GM13977 (cell line): ENCODE measurements at regions not wholly inside any gene's neighbourhood (a gene's known extent, or its start where the extent isn't known, plus 50 kb on each side); places are given as distances from the start of the nearest gene placed in this dataset.

ENCODE experiments used
- DNase-seq: peaks from one replicate; pipeline ENCODE4 v3.0.0; 2012; ENCODE audit warnings: low spot score
- in situ Hi-C: fragments of 300-500 bp; cut with MboI; formaldehyde crosslinking; loops from one replicate; pipeline ENCODE4 v1.12.0; 2022; ENCODE audit warnings: low sequenced_read_pairs, low pct_unique_long_range_greater_than_20kb, mixed read lengths, inconsistent platforms; ENCODE audit not compliant: unreplicated experiment
- TF ChIP-seq, protein P1 (sequence below): IDR thresholded peaks from 2 replicates; pipeline ENCODE4 v1.5.1; 2012; ENCODE audit warnings: mild to moderate bottlenecking, control low read depth; ENCODE audit not compliant: insufficient read depth; ENCODE audit errors: extremely low read depth, missing control alignments

DNA sequence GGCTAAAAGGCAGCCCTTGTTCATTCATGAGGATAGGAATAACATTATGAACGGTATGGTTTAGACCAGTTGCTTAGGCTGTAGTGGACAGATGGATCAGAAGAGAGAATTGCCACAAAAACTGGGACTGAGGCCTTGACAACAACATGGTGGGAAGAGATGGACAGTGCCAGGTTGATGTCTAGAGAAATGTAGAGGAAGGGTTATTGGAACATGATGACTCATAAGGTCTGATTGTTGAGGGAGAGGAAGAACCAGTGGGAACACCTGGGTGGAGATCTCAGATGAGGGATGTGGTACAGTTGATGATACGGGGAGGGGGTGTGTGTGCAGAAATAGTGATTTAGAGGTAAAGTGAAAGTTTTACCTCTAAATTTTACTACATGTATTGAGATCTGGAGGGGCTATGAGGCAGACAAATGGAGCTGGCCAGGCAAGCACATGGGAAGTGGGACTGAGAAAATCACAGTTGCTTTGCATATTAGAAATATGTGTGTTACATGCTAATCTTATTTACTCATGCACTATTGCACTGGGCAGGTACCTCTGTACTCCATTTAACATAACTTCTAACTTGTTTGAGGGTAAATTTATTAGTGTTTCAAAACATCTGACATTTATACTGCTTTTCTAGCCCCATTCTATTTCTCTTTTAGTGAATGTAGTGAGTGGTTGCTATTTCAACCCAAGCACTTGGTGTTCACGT is 65.6 kb downstream of the PLCE1 start:
- DNase-seq = no peak
- TF ChIP-seq, protein P1, sequence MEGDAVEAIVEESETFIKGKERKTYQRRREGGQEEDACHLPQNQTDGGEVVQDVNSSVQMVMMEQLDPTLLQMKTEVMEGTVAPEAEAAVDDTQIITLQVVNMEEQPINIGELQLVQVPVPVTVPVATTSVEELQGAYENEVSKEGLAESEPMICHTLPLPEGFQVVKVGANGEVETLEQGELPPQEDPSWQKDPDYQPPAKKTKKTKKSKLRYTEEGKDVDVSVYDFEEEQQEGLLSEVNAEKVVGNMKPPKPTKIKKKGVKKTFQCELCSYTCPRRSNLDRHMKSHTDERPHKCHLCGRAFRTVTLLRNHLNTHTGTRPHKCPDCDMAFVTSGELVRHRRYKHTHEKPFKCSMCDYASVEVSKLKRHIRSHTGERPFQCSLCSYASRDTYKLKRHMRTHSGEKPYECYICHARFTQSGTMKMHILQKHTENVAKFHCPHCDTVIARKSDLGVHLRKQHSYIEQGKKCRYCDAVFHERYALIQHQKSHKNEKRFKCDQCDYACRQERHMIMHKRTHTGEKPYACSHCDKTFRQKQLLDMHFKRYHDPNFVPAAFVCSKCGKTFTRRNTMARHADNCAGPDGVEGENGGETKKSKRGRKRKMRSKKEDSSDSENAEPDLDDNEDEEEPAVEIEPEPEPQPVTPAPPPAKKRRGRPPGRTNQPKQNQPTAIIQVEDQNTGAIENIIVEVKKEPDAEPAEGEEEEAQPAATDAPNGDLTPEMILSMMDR = no peak
- in situ Hi-C loops = no loop called here

GRCh38 chr10:94061026-94061425 is 67.3 kb downstream of the PLCE1 start:
- TF ChIP-seq, protein P1 = no peak
- in situ Hi-C loops = no loop called here
- no peak for DNase-seq

DNA sequence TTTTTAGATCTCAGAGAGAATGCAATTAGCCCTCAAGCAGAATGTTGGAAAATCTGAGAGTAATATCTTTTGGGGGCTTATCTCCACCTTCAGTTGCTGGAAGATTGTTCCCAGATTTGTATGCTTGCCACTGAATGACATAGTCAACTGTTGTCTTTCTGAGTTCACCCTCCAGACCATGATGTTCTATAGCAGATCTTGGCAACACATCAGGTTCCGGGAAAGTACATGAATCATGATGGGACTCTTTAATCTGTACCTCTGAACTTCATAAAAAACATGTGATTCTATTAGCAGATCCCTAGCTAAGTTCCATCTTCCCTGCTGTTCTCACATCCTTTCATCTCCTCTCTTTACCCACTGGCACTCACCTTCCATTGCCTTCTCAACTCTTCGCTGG is 68.9 kb downstream of the PLCE1 start:
- TF ChIP-seq, protein P1 = no peak
- no peak for DNase-seq
- in situ Hi-C loops = no loop called here

DNA sequence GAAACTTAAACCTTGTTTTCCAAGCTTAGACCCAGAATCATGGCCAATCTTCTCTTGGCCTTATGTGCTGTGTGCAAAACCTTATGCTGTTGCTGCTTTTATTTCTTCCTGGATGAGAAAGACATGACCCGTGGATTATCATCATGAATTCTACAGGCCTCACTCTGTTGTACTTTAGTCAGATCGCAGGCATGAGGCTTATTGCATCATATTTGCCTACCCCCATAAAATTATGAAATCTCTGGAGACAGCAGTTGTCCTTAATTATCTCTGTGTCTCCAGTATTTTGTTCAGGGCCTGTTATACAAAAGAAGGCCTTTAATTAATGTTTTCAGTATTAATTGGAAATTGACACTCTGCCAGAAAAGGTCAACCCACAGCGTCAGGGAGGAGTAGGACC is 71.6 kb downstream of the PLCE1 start:
- no peak for DNase-seq
- in situ Hi-C loops = no loop called here
- TF ChIP-seq, protein P1 = no peak

- TF ChIP-seq, protein P1 = no peak
- in situ Hi-C loops = no loop called here
- no peak for DNase-seq
These were observed 72.1 kb downstream of the PLCE1 start for GRCh38 chr10:94065787-94066186.

- DNase-seq = no peak
- TF ChIP-seq, protein P1 = no peak
- in situ Hi-C loops = no loop called here
These were observed 72.7 kb downstream of the PLCE1 start for GRCh38 chr10:94066411-94066810.

GRCh38 chr10:94069884-94070283 is 76.2 kb downstream of the PLCE1 start:
- in situ Hi-C loops = no loop called here
- DNase-seq = no peak
- TF ChIP-seq, protein P1 = no peak
